PC-9 (cell line): ENCODE measurements at regions not wholly inside any gene's neighbourhood (a gene's known extent, or its start where the extent isn't known, plus 50 kb on each side); places are given as distances from the start of the nearest gene placed in this dataset.

Experiments
- CTCF ChIP-seq: fragments of 200-600 bp; sonication (generic); conservative IDR thresholded peaks from 2 replicates; pipeline ENCODE4 v1.6.1; 2017; ENCODE audit warnings: mixed run types, antibody characterized with exemption, mild to moderate bottlenecking, moderate library complexity
- EZH2 ChIP-seq: fragments of 200-600 bp; sonication (generic); IDR thresholded peaks from 2 replicates; pipeline ENCODE4 v1.8.0; 2017; ENCODE audit warnings: antibody characterized with exemption, low read depth

- no peak for TF ChIP-seq EZH2
- no peak for TF ChIP-seq CTCF
These were observed 74.2 kb upstream of the GLI3 start for GRCh38 chr7:42311195-42311594.
